GM23338 (cell line): ENCODE measurements at regions not wholly inside any gene's neighbourhood (a gene's known extent, or its start where the extent isn't known, plus 50 kb on each side); places are given as distances from the start of the nearest gene placed in this dataset.

ENCODE experiments used
- ATAC-seq: fragments of 200-7000 bp; cut with Tn5 transposase; 3 replicates; pipeline ENCODE4 v1.9.1; 2020
- DNase-seq: peaks from one replicate; pipeline ENCODE4 v3.0.0-alpha.2; 2015; ENCODE audit warnings: low spot score
- H2AFZ ChIP-seq: fragments of 200-600 bp; sonication (generic); 2 replicates; pipeline ENCODE4 v1.8.0; 2016; ENCODE audit warnings: antibody characterized with exemption, mild to moderate bottlenecking, moderate library complexity
- H3F3A ChIP-seq: fragments of 200-600 bp; sonication (generic); replicated peaks from 2 replicates; pipeline ENCODE4 v1.8.0; 2017; ENCODE audit warnings: antibody characterized with exemption, mixed run types, low read depth
- H3K27ac ChIP-seq: fragments of 200-600 bp; sonication (generic); 2 replicates; pipeline ENCODE4 v1.6.1; 2016; ENCODE audit warnings: low read depth
- H3K27me3 ChIP-seq: fragments of 200-600 bp; sonication (generic); 2 replicates; pipeline ENCODE4 v1.8.0; 2016; ENCODE audit warnings: mild to moderate bottlenecking, mixed run types, moderate library complexity; ENCODE audit not compliant: insufficient read depth
- H3K36me3 ChIP-seq: fragments of 200-600 bp; sonication (generic); 2 replicates; pipeline ENCODE4 v1.8.0; 2016; ENCODE audit warnings: mild to moderate bottlenecking; ENCODE audit not compliant: insufficient read depth
- H3K4me1 ChIP-seq: fragments of 200-600 bp; sonication (generic); 2 replicates; pipeline ENCODE4 v1.8.0; 2016; ENCODE audit warnings: mild to moderate bottlenecking, moderate library complexity; ENCODE audit not compliant: insufficient read depth
- H3K4me2 ChIP-seq: fragments of 200-600 bp; sonication (generic); 2 replicates; pipeline ENCODE4 v1.7.1; 2017; ENCODE audit warnings: mixed run types
- H3K4me3 ChIP-seq: fragments of 200-600 bp; sonication (generic); 2 replicates; pipeline ENCODE4 v1.6.1; 2016; ENCODE audit warnings: mixed run types
- H3K79me2 ChIP-seq: fragments of 200-600 bp; sonication (generic); replicated peaks from 2 replicates; pipeline ENCODE4 v1.8.0; 2017; ENCODE audit warnings: mild to moderate bottlenecking; ENCODE audit not compliant: insufficient read depth
- H3K9me2 ChIP-seq: fragments of 200-600 bp; sonication (generic); 2 replicates; pipeline ENCODE4 v1.8.0; 2017; ENCODE audit not compliant: insufficient read depth
- H4K20me1 ChIP-seq: fragments of 200-600 bp; sonication (generic); replicated peaks from 2 replicates; pipeline ENCODE4 v1.8.0; 2017; ENCODE audit warnings: mild to moderate bottlenecking; ENCODE audit not compliant: insufficient read depth
- H3K27ac Mint-ChIP-seq: 2 replicates; pipeline ENCODE4 v1.8.0; 2020; ENCODE audit warnings: inconsistent platforms, mild to moderate bottlenecking, moderate library complexity, mixed read lengths
- H3K27me3 Mint-ChIP-seq: 3 replicates; pipeline ENCODE4 v1.8.0; 2022; ENCODE audit warnings: low read depth, mild to moderate bottlenecking, moderate library complexity, mixed read lengths, inconsistent platforms; ENCODE audit not compliant: insufficient read depth, poor library complexity
- H3K36me3 Mint-ChIP-seq: 3 replicates; pipeline ENCODE4 v1.8.0; 2021; ENCODE audit warnings: low read depth, mild to moderate bottlenecking, inconsistent platforms, moderate library complexity, mixed read lengths
- H3K4me1 Mint-ChIP-seq: 3 replicates; pipeline ENCODE4 v1.8.0; 2020; ENCODE audit warnings: mild to moderate bottlenecking, inconsistent platforms, mixed read lengths
- H3K4me3 Mint-ChIP-seq: 3 replicates; pipeline ENCODE4 v1.8.0; 2021; ENCODE audit warnings: moderate library complexity, mild to moderate bottlenecking, inconsistent platforms, mixed read lengths
- H3K9me3 Mint-ChIP-seq: 3 replicates; pipeline ENCODE4 v1.8.0; 2020; ENCODE audit warnings: moderate library complexity, mild to moderate bottlenecking, inconsistent platforms, mixed read lengths
- CREB1 ChIP-seq: fragments of 250-450 bp; sonication (Bioruptor Pico); IDR thresholded peaks from 2 replicates; pipeline ENCODE4 v1.5.0; 2020; ENCODE audit warnings: low read depth, mild to moderate bottlenecking, moderate library complexity
- EZH2 ChIP-seq: fragments of 200-600 bp; sonication (generic); IDR thresholded peaks from one replicate; pipeline ENCODE4 v1.8.0; 2017; ENCODE audit warnings: antibody characterized with exemption, mild to moderate bottlenecking, low read depth; ENCODE audit not compliant: unreplicated experiment
- EZH2phosphoT487 ChIP-seq: fragments of 200-600 bp; sonication (generic); IDR thresholded peaks from one replicate; pipeline ENCODE4 v1.8.1; 2018; ENCODE audit warnings: antibody characterized with exemption; ENCODE audit not compliant: unreplicated experiment
- JUNB ChIP-seq: IDR thresholded peaks from one replicate; pipeline ENCODE4 v1.6.1; 2016; ENCODE audit warnings: antibody characterized with exemption; ENCODE audit not compliant: unreplicated experiment
- NANOG ChIP-seq: IDR thresholded peaks from 2 replicates; pipeline ENCODE4 v1.6.1; 2016; ENCODE audit warnings: antibody characterized with exemption, borderline replicate concordance
- POLR2AphosphoS5 ChIP-seq: IDR thresholded peaks from 2 replicates; pipeline ENCODE4 v1.6.1; 2016; ENCODE audit warnings: antibody characterized with exemption, low read depth
- STAT1 ChIP-seq: IDR thresholded peaks from one replicate; pipeline ENCODE4 v1.6.1; 2016; ENCODE audit warnings: antibody characterized with exemption; ENCODE audit not compliant: unreplicated experiment
- ZNF114 ChIP-seq: fragments of 250-450 bp; sonication (Bioruptor Pico); IDR thresholded peaks from 2 replicates; pipeline ENCODE4 v1.5.0; 2020; ENCODE audit warnings: mild to moderate bottlenecking, moderate library complexity
- ZNF331 ChIP-seq: fragments of 250-450 bp; sonication (Bioruptor Pico); IDR thresholded peaks from 2 replicates; pipeline ENCODE4 v1.5.0; 2020; ENCODE audit warnings: low read depth, mild to moderate bottlenecking, moderate library complexity
- TF ChIP-seq, protein P1 (sequence below), 2 experiments: fragments of 200-600 bp in 1 of 2; sonication (generic) in 1 of 2; conservative IDR thresholded peaks; 2 replicates each; pipeline versions ENCODE4 v1.5.1 to v1.6.1; 2016 to 2017; ENCODE audit warnings: antibody characterized with exemption in 2 of 2, low read depth in 2 of 2, mild to moderate bottlenecking in 2 of 2, moderate library complexity in 1 of 2
- TF ChIP-seq, protein P2 (sequence below): IDR thresholded peaks from 2 replicates; pipeline ENCODE4 v1.6.1; 2016; ENCODE audit warnings: antibody characterized with exemption
- TF ChIP-seq, protein P3 (sequence below): fragments of 250-450 bp; sonication (Bioruptor Pico); IDR thresholded peaks from 2 replicates; pipeline ENCODE4 v1.5.0; 2020; ENCODE audit warnings: mild to moderate bottlenecking, moderate library complexity
- TF ChIP-seq, protein P4 (sequence below): IDR thresholded peaks from one replicate; pipeline ENCODE4 v1.6.1; 2018; ENCODE audit warnings: antibody characterized with exemption; ENCODE audit not compliant: unreplicated experiment

DNA sequence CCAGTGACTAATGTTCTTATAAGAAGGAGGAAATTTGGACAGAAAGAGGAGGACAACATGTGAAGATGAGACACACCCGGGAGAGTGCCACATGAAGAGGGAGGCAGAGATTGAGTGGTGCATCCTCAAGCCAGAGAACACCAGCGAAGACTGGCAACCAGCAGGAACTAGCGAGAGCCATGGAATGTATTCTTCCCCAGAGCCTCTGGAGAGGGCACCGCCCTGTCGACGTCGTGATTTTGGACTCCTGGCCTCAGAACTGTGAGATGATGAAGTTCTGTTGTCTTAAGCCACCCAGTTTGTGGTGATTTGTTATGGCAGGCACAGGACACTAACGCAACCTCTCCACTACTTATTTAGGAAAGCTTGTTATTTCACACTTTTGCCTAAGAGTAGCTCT is 196.0 kb upstream of the TLL1 start:
- no peaks in the 10 kb centered on the region for H3F3A ChIP-seq
- DNase-seq: no peak
- H2AFZ ChIP-seq: peak overlapping the region; percentile 53; the same call in 1 of the 2 replicates
- Mint-ChIP-seq H3K9me3 (no peaks in the 10 kb centered on the region), H3K4me1 (no peaks in the 10 kb centered on the region), H3K27ac (no peak overlapping the region), H3K27me3 (no peaks in the 10 kb centered on the region), H3K36me3 (no peaks in the 10 kb centered on the region), H3K4me3 (no peak overlapping the region)
- H3K9me2 ChIP-seq: peaks cover 3% of the 10 kb centered on the region; the same call in 1 of the 2 replicates
- H3K4me3 ChIP-seq: no peak overlapping the region
- no peaks in the 10 kb centered on the region for H3K27me3 ChIP-seq
- TF ChIP-seq ZNF331 (CRISPR knock-in tag): no peak
- no peak for TF ChIP-seq JUNB
- TF ChIP-seq EZH2phosphoT487: no peak
- TF ChIP-seq NANOG: no peak
- TF ChIP-seq EZH2: no peak
- TF ChIP-seq, protein P1, sequence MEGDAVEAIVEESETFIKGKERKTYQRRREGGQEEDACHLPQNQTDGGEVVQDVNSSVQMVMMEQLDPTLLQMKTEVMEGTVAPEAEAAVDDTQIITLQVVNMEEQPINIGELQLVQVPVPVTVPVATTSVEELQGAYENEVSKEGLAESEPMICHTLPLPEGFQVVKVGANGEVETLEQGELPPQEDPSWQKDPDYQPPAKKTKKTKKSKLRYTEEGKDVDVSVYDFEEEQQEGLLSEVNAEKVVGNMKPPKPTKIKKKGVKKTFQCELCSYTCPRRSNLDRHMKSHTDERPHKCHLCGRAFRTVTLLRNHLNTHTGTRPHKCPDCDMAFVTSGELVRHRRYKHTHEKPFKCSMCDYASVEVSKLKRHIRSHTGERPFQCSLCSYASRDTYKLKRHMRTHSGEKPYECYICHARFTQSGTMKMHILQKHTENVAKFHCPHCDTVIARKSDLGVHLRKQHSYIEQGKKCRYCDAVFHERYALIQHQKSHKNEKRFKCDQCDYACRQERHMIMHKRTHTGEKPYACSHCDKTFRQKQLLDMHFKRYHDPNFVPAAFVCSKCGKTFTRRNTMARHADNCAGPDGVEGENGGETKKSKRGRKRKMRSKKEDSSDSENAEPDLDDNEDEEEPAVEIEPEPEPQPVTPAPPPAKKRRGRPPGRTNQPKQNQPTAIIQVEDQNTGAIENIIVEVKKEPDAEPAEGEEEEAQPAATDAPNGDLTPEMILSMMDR (conservative IDR thresholded peaks at IDR 0.05; ENCODE audit: low read depth in 2 of 2): no peak
- TF ChIP-seq, protein P2, sequence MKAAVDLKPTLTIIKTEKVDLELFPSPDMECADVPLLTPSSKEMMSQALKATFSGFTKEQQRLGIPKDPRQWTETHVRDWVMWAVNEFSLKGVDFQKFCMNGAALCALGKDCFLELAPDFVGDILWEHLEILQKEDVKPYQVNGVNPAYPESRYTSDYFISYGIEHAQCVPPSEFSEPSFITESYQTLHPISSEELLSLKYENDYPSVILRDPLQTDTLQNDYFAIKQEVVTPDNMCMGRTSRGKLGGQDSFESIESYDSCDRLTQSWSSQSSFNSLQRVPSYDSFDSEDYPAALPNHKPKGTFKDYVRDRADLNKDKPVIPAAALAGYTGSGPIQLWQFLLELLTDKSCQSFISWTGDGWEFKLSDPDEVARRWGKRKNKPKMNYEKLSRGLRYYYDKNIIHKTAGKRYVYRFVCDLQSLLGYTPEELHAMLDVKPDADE: no peak
- no peak for TF ChIP-seq STAT1
- TF ChIP-seq, protein P3, sequence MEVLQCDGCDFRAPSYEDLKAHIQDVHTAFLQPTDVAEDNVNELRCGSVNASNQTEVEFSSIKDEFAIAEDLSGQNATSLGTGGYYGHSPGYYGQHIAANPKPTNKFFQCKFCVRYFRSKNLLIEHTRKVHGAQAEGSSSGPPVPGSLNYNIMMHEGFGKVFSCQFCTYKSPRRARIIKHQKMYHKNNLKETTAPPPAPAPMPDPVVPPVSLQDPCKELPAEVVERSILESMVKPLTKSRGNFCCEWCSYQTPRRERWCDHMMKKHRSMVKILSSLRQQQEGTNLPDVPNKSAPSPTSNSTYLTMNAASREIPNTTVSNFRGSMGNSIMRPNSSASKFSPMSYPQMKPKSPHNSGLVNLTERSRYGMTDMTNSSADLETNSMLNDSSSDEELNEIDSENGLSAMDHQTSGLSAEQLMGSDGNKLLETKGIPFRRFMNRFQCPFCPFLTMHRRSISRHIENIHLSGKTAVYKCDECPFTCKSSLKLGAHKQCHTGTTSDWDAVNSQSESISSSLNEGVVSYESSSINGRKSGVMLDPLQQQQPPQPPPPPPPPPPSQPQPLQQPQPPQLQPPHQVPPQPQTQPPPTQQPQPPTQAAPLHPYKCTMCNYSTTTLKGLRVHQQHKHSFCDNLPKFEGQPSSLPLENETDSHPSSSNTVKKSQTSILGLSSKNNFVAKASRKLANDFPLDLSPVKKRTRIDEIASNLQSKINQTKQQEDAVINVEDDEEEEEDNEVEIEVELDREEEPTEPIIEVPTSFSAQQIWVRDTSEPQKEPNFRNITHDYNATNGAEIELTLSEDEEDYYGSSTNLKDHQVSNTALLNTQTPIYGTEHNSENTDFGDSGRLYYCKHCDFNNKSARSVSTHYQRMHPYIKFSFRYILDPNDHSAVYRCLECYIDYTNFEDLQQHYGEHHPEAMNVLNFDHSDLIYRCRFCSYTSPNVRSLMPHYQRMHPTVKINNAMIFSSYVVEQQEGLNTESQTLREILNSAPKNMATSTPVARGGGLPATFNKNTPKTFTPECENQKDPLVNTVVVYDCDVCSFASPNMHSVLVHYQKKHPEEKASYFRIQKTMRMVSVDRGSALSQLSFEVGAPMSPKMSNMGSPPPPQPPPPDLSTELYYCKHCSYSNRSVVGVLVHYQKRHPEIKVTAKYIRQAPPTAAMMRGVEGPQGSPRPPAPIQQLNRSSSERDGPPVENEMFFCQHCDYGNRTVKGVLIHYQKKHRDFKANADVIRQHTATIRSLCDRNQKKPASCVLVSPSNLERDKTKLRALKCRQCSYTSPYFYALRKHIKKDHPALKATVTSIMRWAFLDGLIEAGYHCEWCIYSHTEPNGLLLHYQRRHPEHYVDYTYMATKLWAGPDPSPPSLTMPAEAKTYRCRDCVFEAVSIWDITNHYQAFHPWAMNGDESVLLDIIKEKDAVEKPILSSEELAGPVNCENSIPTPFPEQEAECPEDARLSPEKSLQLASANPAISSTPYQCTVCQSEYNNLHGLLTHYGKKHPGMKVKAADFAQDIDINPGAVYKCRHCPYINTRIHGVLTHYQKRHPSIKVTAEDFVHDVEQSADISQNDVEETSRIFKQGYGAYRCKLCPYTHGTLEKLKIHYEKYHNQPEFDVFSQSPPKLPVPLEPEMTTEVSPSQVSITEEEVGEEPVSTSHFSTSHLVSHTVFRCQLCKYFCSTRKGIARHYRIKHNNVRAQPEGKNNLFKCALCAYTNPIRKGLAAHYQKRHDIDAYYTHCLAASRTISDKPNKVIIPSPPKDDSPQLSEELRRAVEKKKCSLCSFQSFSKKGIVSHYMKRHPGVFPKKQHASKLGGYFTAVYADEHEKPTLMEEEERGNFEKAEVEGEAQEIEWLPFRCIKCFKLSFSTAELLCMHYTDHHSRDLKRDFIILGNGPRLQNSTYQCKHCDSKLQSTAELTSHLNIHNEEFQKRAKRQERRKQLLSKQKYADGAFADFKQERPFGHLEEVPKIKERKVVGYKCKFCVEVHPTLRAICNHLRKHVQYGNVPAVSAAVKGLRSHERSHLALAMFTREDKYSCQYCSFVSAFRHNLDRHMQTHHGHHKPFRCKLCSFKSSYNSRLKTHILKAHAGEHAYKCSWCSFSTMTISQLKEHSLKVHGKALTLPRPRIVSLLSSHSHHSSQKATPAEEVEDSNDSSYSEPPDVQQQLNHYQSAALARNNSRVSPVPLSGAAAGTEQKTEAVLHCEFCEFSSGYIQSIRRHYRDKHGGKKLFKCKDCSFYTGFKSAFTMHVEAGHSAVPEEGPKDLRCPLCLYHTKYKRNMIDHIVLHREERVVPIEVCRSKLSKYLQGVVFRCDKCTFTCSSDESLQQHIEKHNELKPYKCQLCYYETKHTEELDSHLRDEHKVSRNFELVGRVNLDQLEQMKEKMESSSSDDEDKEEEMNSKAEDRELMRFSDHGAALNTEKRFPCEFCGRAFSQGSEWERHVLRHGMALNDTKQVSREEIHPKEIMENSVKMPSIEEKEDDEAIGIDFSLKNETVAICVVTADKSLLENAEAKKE (CRISPR knock-in tag): no peak
- TF ChIP-seq, protein P4, sequence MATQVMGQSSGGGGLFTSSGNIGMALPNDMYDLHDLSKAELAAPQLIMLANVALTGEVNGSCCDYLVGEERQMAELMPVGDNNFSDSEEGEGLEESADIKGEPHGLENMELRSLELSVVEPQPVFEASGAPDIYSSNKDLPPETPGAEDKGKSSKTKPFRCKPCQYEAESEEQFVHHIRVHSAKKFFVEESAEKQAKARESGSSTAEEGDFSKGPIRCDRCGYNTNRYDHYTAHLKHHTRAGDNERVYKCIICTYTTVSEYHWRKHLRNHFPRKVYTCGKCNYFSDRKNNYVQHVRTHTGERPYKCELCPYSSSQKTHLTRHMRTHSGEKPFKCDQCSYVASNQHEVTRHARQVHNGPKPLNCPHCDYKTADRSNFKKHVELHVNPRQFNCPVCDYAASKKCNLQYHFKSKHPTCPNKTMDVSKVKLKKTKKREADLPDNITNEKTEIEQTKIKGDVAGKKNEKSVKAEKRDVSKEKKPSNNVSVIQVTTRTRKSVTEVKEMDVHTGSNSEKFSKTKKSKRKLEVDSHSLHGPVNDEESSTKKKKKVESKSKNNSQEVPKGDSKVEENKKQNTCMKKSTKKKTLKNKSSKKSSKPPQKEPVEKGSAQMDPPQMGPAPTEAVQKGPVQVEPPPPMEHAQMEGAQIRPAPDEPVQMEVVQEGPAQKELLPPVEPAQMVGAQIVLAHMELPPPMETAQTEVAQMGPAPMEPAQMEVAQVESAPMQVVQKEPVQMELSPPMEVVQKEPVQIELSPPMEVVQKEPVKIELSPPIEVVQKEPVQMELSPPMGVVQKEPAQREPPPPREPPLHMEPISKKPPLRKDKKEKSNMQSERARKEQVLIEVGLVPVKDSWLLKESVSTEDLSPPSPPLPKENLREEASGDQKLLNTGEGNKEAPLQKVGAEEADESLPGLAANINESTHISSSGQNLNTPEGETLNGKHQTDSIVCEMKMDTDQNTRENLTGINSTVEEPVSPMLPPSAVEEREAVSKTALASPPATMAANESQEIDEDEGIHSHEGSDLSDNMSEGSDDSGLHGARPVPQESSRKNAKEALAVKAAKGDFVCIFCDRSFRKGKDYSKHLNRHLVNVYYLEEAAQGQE: no peak
- TF ChIP-seq POLR2AphosphoS5: no peak
- no peak for TF ChIP-seq CREB1
- no peak for TF ChIP-seq ZNF114
- no peak overlapping the region for H3K4me2 ChIP-seq
- no peak overlapping the region for H3K27ac ChIP-seq
- ATAC-seq: no peak
- H3K4me1 ChIP-seq: no peaks in the 10 kb centered on the region
- no peaks in the 10 kb centered on the region for H3K36me3 ChIP-seq
- H3K79me2 ChIP-seq: no peaks in the 10 kb centered on the region
- no peaks in the 10 kb centered on the region for H4K20me1 ChIP-seq
